Activated T-cell treated with anti-CD3 and anti-CD28 coated beads, Interleukin-2, amount 50 U/mL, for 72 hours (primary cell): ENCODE measurements at regions not wholly inside any gene's neighbourhood (a gene's known extent, or its start where the extent isn't known, plus 50 kb on each side); places are given as distances from the start of the nearest gene placed in this dataset.
"Not testable (repeated sequence)": the region's sequence is repeated elsewhere in the genome, so short reads cannot be mapped to it uniquely, and the experiment has no call there.

Source experiments
- ATAC-seq, 2 donors: fragments of 150-1000 bp; cut with Tn5 transposase; replicated peaks in 1 of 2; 2 replicates each; pipeline ENCODE4 v1.10.0; 2021; ENCODE audit warnings: moderate library complexity in 2 of 2, mild to moderate bottlenecking in 1 of 2
- DNase-seq, 2 donors: peaks; one replicate each; pipeline ENCODE4 v3.0.0; 2021 to 2022; ENCODE audit warnings: mixed read lengths in 1 of 2
- H3K27ac Mint-ChIP-seq: one replicate; pipeline ENCODE4 v1.8.0; 2022; ENCODE audit warnings: mild to moderate bottlenecking, moderate library complexity, mixed read lengths
- H3K27me3 Mint-ChIP-seq: one replicate; pipeline ENCODE4 v1.8.0; 2022; ENCODE audit warnings: low read depth, mixed read lengths
- H3K36me3 Mint-ChIP-seq, 2 donors: one replicate each; pipeline ENCODE4 v1.8.0; 2022; ENCODE audit warnings: mixed read lengths in 2 of 2, mild to moderate bottlenecking in 1 of 2; ENCODE audit not compliant: insufficient read depth in 2 of 2
- H3K4me1 Mint-ChIP-seq: one replicate; pipeline ENCODE4 v1.8.0; 2022; ENCODE audit warnings: low read depth, mixed read lengths
- H3K4me3 Mint-ChIP-seq, 2 donors: one replicate each; pipeline ENCODE4 v1.8.0; 2022; ENCODE audit warnings: mild to moderate bottlenecking in 2 of 2, mixed read lengths in 2 of 2, moderate library complexity in 2 of 2
- H3K9me3 Mint-ChIP-seq, 2 donors: one replicate each; pipeline ENCODE4 v1.8.0; 2022; ENCODE audit warnings: mixed read lengths in 2 of 2

DNA sequence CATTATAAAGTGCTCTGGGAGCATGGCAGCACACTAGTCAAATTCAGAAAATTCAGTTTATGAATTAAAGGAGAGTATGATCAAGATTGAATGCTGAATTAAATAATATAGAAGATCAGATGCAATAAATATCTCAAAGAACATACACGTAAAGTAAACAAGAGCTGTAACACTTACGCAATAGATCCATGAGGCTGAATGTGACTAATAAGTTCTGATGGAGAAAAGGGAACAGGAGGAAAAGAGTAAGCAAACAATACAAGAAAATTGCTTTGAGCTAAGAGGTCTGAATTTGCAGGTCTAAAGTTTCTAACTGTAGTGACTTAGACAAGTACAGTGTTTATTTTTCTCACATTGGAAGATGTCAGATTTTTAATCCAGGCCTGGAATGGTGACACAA lies 646.7 kb upstream of the ZNF804A start:
- Mint-ChIP-seq H3K9me3 (peaks cover 2 to 5% of the 10 kb centered on the region in 2 donors), H3K27ac (no peak overlapping the region), H3K36me3 (no peaks in the 10 kb centered on the region), H3K27me3 (no peaks in the 10 kb centered on the region), H3K4me1 (no peaks in the 10 kb centered on the region), H3K4me3 (no peak overlapping the region)
- no peak for DNase-seq
- no peak for ATAC-seq

DNA sequence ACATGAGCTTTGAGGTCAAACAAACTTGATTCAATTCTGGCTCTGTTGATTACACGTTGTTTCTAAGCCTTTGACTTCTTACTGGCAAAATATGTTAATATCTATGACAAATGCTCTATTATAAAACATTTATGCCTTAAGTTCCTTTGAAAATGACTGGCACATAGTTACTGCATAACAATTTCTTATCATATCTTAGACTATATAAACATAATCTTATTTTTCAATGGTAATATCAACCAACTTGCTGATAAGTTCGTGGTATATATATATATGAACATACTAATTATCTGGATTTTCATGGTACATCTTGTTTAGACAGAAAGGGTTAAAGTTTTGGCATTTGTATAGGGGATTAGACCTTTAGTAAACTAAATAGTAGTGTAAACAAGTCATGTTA lies 645.6 kb upstream of the ZNF804A start:
- DNase-seq (no peak), ATAC-seq (no peak)
- Mint-ChIP-seq H3K4me3 (no peak overlapping the region), H3K9me3 (peaks cover 2 to 5% of the 10 kb centered on the region in 2 donors), H3K36me3 (no peaks in the 10 kb centered on the region), H3K27ac (no peak overlapping the region), H3K4me1 (no peaks in the 10 kb centered on the region), H3K27me3 (no peaks in the 10 kb centered on the region)

DNA sequence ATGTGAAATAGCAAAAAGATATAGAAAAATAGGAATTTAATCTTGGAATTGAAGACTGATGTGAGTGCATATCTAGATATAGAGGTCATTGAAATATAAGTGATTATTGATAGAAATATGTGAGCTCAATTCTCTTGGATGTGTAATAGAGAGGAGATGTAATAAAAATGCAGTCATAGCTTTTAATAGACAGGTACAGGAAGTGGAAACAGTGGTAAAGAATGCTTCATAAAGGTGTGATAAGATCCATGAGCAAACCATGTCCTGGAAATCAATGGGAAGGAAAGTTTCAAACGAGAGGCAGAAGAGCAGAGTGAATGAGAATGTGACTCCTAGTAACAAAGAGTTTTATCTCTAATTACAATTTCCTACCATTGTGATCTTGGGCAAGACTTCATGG lies 634.7 kb upstream of the ZNF804A start:
- ATAC-seq: no peak
- Mint-ChIP-seq H3K27ac (no peak overlapping the region), H3K4me1 (no peaks in the 10 kb centered on the region), H3K9me3 (peaks cover 2 to 3% of the 10 kb centered on the region in 2 donors), H3K4me3 (no peak overlapping the region), H3K27me3 (no peaks in the 10 kb centered on the region), H3K36me3 (no peaks in the 10 kb centered on the region)
- no peak for DNase-seq

DNA sequence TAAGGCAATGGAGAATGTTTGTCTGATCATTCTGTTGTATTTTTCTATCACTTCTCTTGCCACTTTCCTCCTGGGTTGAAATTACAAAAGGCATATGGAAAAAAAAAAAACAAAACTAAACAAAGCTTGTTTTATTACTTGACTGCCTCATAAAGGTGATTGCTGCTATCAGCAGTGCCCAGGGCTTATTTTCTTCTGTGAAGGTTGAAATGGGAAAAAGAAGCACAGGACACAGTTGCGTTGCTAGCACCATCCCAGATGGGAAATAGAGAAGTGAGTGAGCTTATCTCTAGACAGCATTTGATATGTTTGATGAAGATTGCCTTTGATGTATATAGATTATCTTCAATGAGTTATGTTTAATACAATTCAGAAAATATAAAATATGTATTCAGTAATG lies 633.8 kb upstream of the ZNF804A start:
- no peak overlapping the region for H3K27ac Mint-ChIP-seq
- no peaks in the 10 kb centered on the region for H3K4me1 Mint-ChIP-seq

DNA sequence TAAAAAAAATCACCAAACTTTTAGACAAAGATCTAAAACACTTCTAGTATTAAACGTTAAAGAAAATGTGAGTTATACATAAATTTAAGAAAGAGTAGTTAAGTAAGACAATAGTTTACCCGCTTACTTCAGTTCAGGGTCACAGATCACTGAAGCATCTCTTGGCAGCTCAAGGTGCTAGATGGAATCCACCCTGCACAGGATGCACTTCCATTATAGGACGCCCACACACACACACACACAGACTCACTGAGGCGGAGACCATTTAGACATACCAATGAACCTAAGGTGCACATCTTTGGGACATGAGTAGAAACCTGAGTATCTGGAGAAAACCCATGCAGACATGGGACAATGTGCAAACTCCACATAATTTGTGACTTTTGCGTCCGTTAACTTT lies 630.6 kb upstream of the ZNF804A start:
- DNase-seq: no peak
- no peak for ATAC-seq

More for the DNA sequence above, 633.8 kb upstream of the ZNF804A start:
- DNase-seq (no peak), ATAC-seq (no peak)
- Mint-ChIP-seq H3K27me3 (no peaks in the 10 kb centered on the region), H3K36me3 (no peaks in the 10 kb centered on the region), H3K9me3 (peaks cover 3 to 4% of the 10 kb centered on the region in 2 donors), H3K4me3 (no peak overlapping the region)

DNA sequence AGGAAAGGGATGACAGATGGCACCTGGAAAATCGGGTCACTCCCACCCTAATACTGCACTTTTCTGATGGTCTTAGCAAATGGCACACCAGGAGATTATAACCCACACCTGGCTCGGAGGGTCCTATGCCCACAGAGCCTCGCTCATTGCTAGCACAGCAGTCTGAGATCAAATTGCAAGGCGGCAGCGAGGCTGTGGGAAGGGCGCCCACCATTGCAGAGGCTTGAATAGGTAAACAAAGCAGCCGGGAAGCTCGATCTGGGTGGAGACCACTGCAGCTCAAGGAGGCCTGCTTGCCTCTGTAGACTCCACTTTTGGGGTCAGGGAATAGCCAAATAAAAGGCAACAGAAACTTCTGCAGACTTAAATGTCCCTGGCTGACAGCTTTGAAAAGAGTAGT lies 622.7 kb upstream of the ZNF804A start:
- not testable (repeated sequence) for H3K4me3 Mint-ChIP-seq, DNase-seq, H3K27me3 Mint-ChIP-seq, H3K27ac Mint-ChIP-seq, H3K9me3 Mint-ChIP-seq, H3K4me1 Mint-ChIP-seq, ATAC-seq, H3K36me3 Mint-ChIP-seq

More for the DNA sequence above, 630.6 kb upstream of the ZNF804A start:
- H3K4me1 Mint-ChIP-seq: no peaks in the 10 kb centered on the region
- no peaks in the 10 kb centered on the region for H3K36me3 Mint-ChIP-seq
- H3K4me3 Mint-ChIP-seq: no peak overlapping the region
- H3K27ac Mint-ChIP-seq: no peak overlapping the region
- H3K27me3 Mint-ChIP-seq: no peaks in the 10 kb centered on the region
- H3K9me3 Mint-ChIP-seq: peaks cover 3 to 6% of the 10 kb centered on the region in 2 donors

DNA sequence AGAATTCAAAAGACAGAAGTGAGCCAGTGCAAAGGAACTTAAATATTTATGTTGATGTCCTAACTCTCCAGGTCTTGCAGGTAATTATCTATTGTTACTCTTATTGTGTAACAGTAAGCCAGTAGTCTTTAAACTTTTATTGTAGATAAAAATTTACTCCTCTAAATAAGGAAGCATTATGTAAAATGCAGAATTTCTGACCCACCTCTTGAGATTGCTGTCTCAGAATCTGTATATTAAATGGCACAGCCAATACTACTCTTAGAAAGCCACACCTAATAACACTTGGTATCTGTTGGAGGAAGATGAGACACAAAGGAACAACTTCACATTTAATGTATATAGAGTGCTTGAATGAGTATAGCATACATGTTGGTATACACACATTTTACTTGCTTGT lies 613.5 kb upstream of the ZNF804A start:
- no peak for ATAC-seq
- no peaks in the 10 kb centered on the region for H3K27me3 Mint-ChIP-seq
- peaks cover 0 to 4% of the 10 kb centered on the region in 2 donors for H3K9me3 Mint-ChIP-seq
- H3K27ac Mint-ChIP-seq: no peak overlapping the region
- H3K4me1 Mint-ChIP-seq: no peaks in the 10 kb centered on the region
- no peak overlapping the region for H3K4me3 Mint-ChIP-seq
- no peak for DNase-seq
- H3K36me3 Mint-ChIP-seq: no peaks in the 10 kb centered on the region

DNA sequence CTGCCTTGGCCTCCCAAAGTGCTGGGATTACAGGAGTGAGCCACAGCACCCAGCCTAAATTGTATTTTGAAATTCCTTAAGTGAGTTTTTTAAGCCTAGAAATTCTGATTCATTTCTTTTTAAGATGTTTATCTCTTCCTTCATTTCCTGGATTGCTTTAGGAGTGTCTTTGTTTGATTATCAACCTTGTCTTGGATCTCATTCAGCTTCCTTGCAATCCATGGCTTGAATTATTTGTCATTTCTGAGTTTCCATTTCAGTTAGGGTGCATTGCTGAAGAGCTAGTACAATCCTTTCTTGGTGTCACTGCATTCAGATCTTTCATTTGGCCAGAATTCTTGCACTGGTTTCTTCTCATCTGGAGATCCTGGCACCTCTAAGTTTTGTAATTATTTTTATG lies 606.4 kb upstream of the ZNF804A start:
- H3K4me1 Mint-ChIP-seq: no peaks in the 10 kb centered on the region
- H3K36me3 Mint-ChIP-seq: no peaks in the 10 kb centered on the region
- no peak overlapping the region for H3K4me3 Mint-ChIP-seq
- DNase-seq (no peak), ATAC-seq (no peak)
- H3K9me3 Mint-ChIP-seq: peaks cover 4 to 7% of the 10 kb centered on the region in 2 donors
- no peak overlapping the region for H3K27ac Mint-ChIP-seq
- H3K27me3 Mint-ChIP-seq: no peaks in the 10 kb centered on the region

DNA sequence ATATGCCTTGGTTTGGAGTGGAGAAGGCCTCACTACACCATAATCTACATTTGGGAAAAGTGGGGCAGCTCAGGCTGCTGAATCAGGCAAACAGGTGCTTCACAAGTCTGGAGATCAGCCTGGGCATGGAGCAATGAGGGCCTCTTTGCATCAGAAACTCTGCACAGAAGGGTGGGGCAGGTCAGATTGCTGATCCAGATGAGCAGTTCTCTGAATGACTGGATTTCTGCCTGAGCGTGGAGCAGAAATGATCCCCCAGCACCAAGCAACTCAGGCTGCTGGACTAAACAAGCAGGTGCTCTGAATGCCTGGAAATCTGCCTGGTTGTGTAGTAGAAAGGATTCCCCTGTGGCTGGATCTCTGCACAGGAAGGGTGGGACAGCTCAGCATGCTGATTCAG lies 605.3 kb upstream of the ZNF804A start:
- Mint-ChIP-seq H3K27ac (no peak overlapping the region), H3K4me1 (no peaks in the 10 kb centered on the region), H3K4me3 (no peak overlapping the region), H3K27me3 (no peaks in the 10 kb centered on the region), H3K36me3 (no peaks in the 10 kb centered on the region), H3K9me3 (peaks cover 5 to 7% of the 10 kb centered on the region in 2 donors)
- ATAC-seq (no peak), DNase-seq (no peak)

DNA sequence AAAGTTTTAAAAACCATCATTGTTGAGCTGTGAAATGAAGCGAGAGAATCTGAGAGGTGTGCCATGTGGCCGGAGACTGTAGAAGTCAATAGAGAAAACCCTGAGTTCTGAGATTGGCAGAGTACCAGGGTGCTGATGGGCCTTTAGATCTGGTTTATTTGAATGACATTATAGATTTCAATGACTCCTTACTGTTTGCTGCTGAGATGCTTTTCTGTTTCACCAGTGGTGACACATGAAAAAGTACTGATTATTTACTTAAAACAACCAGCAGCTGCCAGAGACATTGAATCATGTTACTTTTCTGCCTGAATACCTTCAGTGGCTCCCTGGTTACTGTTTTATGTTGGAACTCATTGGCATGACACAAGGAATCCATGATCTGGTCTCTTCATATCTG lies 602.7 kb upstream of the ZNF804A start:
- ATAC-seq: no peak
- peaks cover 2 to 5% of the 10 kb centered on the region in 2 donors for H3K9me3 Mint-ChIP-seq
- H3K27me3 Mint-ChIP-seq: no peaks in the 10 kb centered on the region

DNA sequence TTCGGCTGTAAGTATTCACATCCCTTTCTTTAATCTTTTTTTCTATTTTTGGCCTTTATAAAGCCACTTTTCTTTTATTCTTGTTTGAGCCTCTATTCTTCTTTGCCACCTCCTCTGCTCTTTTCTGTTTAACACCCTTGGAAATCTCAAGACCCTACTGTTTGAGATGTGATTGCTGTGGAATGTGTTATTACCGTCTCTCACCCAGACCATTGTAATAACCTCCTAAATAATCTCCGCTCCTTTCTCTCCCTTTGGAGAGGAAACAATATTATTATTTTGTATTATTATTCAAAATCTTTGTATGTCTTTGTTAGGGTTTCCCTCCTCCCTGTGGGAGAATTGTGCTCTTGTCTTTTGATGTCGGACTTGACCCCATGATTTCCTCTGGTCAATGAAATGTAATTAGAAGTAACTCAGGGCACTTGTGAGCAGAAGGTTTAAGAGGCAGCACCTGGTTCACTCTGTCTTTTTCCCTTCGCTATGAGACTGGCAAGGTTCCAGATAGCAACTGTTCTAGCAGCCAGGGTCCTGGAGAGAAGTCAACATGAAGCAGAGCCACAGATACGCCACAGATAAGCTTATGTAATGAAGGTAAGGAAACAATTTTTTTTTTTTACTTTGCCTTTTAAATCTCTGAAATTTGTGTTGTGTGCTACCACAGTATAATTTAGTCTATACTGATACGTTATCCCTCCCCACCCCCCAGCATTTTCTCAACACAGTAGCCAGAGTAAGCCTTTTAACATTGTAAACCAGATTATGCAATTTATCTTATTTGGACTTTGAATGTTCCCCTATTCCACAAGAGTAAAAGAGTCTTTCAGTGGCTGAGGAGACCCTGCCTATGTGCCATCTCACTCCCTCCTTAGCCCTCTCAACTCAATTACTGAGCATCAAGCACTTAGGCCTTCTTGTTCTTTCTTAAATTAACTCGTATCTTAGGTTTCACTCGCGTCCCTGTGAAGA lies 601.2 kb upstream of the ZNF804A start:
- H3K36me3 Mint-ChIP-seq: no peaks in the 10 kb centered on the region
- no peak overlapping the region for H3K27ac Mint-ChIP-seq
- ATAC-seq (no peak), DNase-seq (no peak)
- no peaks in the 10 kb centered on the region for H3K27me3 Mint-ChIP-seq
- peaks cover 2 to 4% of the 10 kb centered on the region in 2 donors for H3K9me3 Mint-ChIP-seq
- no peaks in the 10 kb centered on the region for H3K4me1 Mint-ChIP-seq
- no peak overlapping the region for H3K4me3 Mint-ChIP-seq

More for the DNA sequence above, 602.7 kb upstream of the ZNF804A start:
- H3K4me3 Mint-ChIP-seq: no peak overlapping the region
- no peaks in the 10 kb centered on the region for H3K4me1 Mint-ChIP-seq
- no peak overlapping the region for H3K27ac Mint-ChIP-seq
- H3K36me3 Mint-ChIP-seq: no peaks in the 10 kb centered on the region
- no peak for DNase-seq

DNA sequence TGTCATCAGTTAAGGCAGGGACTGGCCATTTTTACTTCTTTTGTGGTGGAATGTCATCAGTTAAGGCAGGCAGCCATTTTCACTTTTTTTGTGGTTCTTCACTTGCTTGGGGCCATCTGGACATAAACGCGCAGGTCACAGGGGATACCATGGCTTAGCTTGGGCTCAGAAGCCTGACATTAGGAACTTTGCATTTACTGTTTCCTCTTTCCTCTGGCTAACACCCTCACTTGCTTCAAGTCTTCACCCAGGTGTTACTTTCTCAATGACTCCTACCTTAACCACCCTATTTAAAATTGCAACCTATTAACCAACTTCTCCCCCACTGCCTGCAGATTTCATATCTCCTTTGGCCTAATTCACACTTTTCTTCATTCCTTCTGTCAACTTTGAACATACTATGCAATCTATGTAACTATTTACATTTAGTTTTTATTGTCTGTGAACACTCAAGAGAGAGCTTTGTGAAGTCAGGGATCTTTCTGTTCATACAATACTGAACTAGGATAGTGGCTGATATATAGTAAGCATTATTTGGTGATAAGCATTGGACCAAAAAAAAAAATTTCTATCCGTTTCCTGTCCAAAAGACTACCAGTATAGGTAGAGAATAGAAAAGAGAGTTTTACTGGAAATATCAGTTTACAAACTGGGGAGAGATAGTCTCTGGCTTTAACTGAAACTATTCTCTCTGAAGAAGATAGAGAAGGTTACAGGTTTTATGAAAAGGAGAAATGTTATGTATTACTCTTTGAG lies 600.1 kb upstream of the ZNF804A start:
- DNase-seq: no peak
- H3K9me3 Mint-ChIP-seq: peaks cover 2 to 4% of the 10 kb centered on the region in 2 donors
- H3K27ac Mint-ChIP-seq: no peak overlapping the region
- no peak overlapping the region for H3K4me3 Mint-ChIP-seq
- H3K4me1 Mint-ChIP-seq: no peaks in the 10 kb centered on the region
- H3K36me3 Mint-ChIP-seq: no peaks in the 10 kb centered on the region
- H3K27me3 Mint-ChIP-seq: no peaks in the 10 kb centered on the region
- no peak for ATAC-seq

DNA sequence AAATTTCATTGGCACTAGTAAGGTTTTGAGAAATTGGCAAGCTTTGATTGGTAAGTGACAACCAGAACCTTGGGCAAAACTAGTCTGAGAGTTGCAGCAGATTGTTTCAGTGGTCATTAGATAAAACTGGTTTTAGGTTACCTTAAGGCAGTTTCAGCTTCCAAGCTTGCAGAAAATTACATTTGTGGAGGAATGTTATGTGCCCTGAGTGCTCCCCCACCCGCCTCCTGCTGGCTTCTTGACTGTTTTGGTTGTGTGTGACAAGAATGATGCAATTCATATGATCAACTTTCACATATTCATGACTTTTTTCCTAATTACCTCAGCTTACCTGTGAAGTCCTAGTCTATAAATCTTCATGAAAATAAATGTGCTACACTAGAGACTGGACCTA lies 599.5 kb upstream of the ZNF804A start:
- Mint-ChIP-seq H3K27me3 (no peaks in the 10 kb centered on the region), H3K27ac (no peak overlapping the region), H3K36me3 (no peaks in the 10 kb centered on the region), H3K4me1 (no peaks in the 10 kb centered on the region), H3K4me3 (no peak overlapping the region), H3K9me3 (peaks cover 2 to 4% of the 10 kb centered on the region in 2 donors)
- ATAC-seq: no peak
- DNase-seq: no peak
